Caco-2 (cell line): ENCODE measurements at regions not wholly inside any gene's neighbourhood (a gene's known extent, or its start where the extent isn't known, plus 50 kb on each side); places are given as distances from the start of the nearest gene placed in this dataset.

Experiments
- BruUV-seq: library from RNA; stranded (reverse); fragments of 400-500 nt; replicated peaks from 2 replicates; lab custom pipeline; 2021; lab: Mats Ljungman, UMichigan
- CTCF ChIA-PET: fragments of 300-600 bp; sonication (Branson Sonifier 250); formaldehyde crosslinking; loops from one replicate; lab custom pipeline; 2022; ENCODE audit warnings: antibody characterized with exemption; lab: Charles Lee
- POLR2A ChIA-PET: fragments of 300-600 bp; sonication (Branson Sonifier 250); formaldehyde crosslinking; loops from one replicate; lab custom pipeline; 2022; ENCODE audit warnings: antibody characterized with exemption; lab: Charles Lee
- DNase-seq, 2 experiments: peaks; one replicate each; pipeline versions ENCODE4 v3.0.0 to v3.0.0-alpha.2; 2020 to 2022
- H3K27me3 ChIP-seq: replicated peaks from 2 replicates; pipeline ENCODE4 v1.6.0; 2011; ENCODE audit warnings: low read length; ENCODE audit not compliant: control insufficient read depth, insufficient read depth
- H3K36me3 ChIP-seq: 2 replicates; pipeline ENCODE4 v1.5.1; 2011; ENCODE audit warnings: low read length; ENCODE audit not compliant: control insufficient read depth, insufficient read depth
- H3K4me1 ChIP-seq: fragments of 250-450 bp; sonication (Bioruptor Pico); 2 replicates; pipeline ENCODE4 v1.5.1; 2020; ENCODE audit warnings: mild to moderate bottlenecking
- H3K4me3 ChIP-seq: 2 replicates; pipeline ENCODE4 v1.5.1; 2011; ENCODE audit warnings: low read depth, mild to moderate bottlenecking, control low read depth, low read length
- H3K9me3 ChIP-seq: fragments of 250-450 bp; sonication (Bioruptor Pico); 2 replicates; pipeline ENCODE4 v1.5.1; 2020; ENCODE audit warnings: mild to moderate bottlenecking, moderate library complexity
- H3K27ac Mint-ChIP-seq: one replicate; pipeline ENCODE4 v1.8.0; 2022; ENCODE audit warnings: mixed read lengths; ENCODE audit not compliant: unreplicated experiment
- H3K27me3 Mint-ChIP-seq: one replicate; pipeline ENCODE4 v1.8.0; 2022; ENCODE audit warnings: mixed read lengths; ENCODE audit not compliant: insufficient read depth, unreplicated experiment
- H3K36me3 Mint-ChIP-seq: one replicate; pipeline ENCODE4 v1.8.0; 2022; ENCODE audit warnings: mild to moderate bottlenecking, mixed read lengths; ENCODE audit not compliant: insufficient read depth, unreplicated experiment
- H3K4me1 Mint-ChIP-seq: one replicate; pipeline ENCODE4 v1.8.0; 2022; ENCODE audit warnings: low read depth, mixed read lengths; ENCODE audit not compliant: unreplicated experiment
- H3K4me3 Mint-ChIP-seq: one replicate; pipeline ENCODE4 v1.8.0; 2022; ENCODE audit warnings: mild to moderate bottlenecking, moderate library complexity, mixed read lengths; ENCODE audit not compliant: unreplicated experiment
- H3K9me3 Mint-ChIP-seq: one replicate; pipeline ENCODE4 v1.8.0; 2022; ENCODE audit warnings: mixed read lengths; ENCODE audit not compliant: unreplicated experiment
- intact Hi-C: fragments of 100-400 bp; cut with micrococcal nuclease; formaldehyde crosslinking; loops from one replicate; pipeline ENCODE4 v1.10.0; 2022; ENCODE audit not compliant: unreplicated experiment
- TF ChIP-seq, protein P1 (sequence below), 2 experiments: fragments of 200-600 bp in 1 of 2; IDR thresholded peaks; 1 replicate in 1 of 2; 2 replicates in 1 of 2; pipeline versions ENCODE4 v1.5.1 to v1.8.0; 2011 to 2022; ENCODE audit warnings: antibody characterized with exemption in 1 of 2, control low read depth in 1 of 2, inconsistent platforms in 1 of 2, low read depth in 1 of 2, low read length in 1 of 2, mild to moderate bottlenecking in 1 of 2, moderate library complexity in 1 of 2; ENCODE audit not compliant: insufficient read depth in 1 of 2, severe bottlenecking in 1 of 2, unreplicated experiment in 1 of 2

DNA sequence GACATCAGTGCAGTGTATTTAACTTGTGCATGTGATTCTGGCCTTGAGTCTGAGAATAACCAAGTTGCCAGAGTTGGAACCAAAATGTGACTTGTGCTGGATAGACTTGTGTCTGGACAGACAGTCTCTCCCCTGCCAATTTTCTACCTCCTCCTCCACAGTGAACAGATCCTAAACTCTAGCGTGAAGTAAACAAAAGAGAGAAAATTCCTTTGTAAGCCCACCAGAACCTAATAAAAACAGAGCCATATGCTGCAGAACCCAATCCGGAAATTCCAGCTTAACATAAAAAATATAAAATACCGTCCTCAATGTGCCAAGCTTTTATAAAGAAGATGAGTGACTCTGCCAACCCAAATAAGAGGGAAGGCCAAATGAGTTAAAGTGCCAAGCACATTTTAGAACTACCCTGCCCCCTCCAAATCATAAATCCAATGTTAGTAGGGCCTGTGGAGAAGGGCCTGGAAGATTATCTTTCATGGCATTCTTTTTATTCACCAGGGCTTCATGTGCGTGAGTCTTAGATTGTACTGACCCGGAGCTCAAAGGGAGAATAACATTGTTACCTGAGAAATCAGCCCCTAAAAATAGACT, 344.6 kb upstream of the PROK2 start:
- Mint-ChIP-seq H3K4me1 (no peaks in the 10 kb centered on the region), H3K27me3 (no peaks in the 10 kb centered on the region), H3K36me3 (no peaks in the 10 kb centered on the region), H3K4me3 (no peak overlapping the region), H3K9me3 (no peaks in the 10 kb centered on the region), H3K27ac (no peak overlapping the region)
- H3K27me3 ChIP-seq = no peaks in the 10 kb centered on the region
- no peaks in the 10 kb centered on the region for H3K9me3 ChIP-seq
- ChIA-PET POLR2A (no interaction called here), CTCF (no interaction called here)
- H3K4me1 ChIP-seq = no peaks in the 10 kb centered on the region
- DNase-seq = no peak
- TF ChIP-seq, protein P1, sequence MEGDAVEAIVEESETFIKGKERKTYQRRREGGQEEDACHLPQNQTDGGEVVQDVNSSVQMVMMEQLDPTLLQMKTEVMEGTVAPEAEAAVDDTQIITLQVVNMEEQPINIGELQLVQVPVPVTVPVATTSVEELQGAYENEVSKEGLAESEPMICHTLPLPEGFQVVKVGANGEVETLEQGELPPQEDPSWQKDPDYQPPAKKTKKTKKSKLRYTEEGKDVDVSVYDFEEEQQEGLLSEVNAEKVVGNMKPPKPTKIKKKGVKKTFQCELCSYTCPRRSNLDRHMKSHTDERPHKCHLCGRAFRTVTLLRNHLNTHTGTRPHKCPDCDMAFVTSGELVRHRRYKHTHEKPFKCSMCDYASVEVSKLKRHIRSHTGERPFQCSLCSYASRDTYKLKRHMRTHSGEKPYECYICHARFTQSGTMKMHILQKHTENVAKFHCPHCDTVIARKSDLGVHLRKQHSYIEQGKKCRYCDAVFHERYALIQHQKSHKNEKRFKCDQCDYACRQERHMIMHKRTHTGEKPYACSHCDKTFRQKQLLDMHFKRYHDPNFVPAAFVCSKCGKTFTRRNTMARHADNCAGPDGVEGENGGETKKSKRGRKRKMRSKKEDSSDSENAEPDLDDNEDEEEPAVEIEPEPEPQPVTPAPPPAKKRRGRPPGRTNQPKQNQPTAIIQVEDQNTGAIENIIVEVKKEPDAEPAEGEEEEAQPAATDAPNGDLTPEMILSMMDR (IDR thresholded peaks at IDR 0.05; ENCODE audit: insufficient read depth in 1 of 2, low read depth in 1 of 2, low read length in 1 of 2, severe bottlenecking in 1 of 2, unreplicated experiment in 1 of 2) = no peak
- H3K36me3 ChIP-seq = no peaks in the 10 kb centered on the region
- intact Hi-C loops = no loop called here
- BruUV-seq = no TSS peak
- no peak overlapping the region for H3K4me3 ChIP-seq

DNA sequence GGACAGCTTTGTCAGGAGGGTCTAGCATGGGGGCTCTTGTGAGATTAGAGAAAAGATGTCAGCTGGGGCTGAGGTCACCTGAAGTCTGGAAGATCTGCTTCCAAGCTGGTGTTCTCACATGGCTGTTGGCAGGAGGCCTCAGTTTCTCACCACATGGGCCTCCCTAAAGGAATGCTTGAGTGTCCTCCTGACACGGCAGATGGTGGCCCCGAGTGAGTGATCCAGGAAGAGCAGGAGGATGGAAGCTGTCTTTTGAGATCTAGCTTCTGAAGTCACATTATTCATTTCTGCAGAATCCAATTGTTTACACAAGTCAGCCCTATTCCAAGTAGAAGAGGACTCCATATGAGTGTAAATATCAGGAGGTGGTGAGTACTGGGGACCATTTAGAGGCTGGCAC, 344.0 kb upstream of the PROK2 start:
- BruUV-seq = no TSS peak
- Histone ChIP-seq H3K4me3 (no peak overlapping the region), H3K9me3 (no peaks in the 10 kb centered on the region), H3K4me1 (no peaks in the 10 kb centered on the region), H3K27me3 (no peaks in the 10 kb centered on the region), H3K36me3 (no peaks in the 10 kb centered on the region)
- no peak overlapping the region for H3K4me3 Mint-ChIP-seq
- H3K9me3 Mint-ChIP-seq = no peaks in the 10 kb centered on the region
- no peak for DNase-seq
- H3K27me3 Mint-ChIP-seq = no peaks in the 10 kb centered on the region
- no peaks in the 10 kb centered on the region for H3K36me3 Mint-ChIP-seq
- TF ChIP-seq, protein P1 (IDR thresholded peaks at IDR 0.05; ENCODE audit: insufficient read depth in 1 of 2, low read depth in 1 of 2, low read length in 1 of 2, severe bottlenecking in 1 of 2, unreplicated experiment in 1 of 2) = no peak
- no peaks in the 10 kb centered on the region for H3K4me1 Mint-ChIP-seq
- POLR2A ChIA-PET = no interaction called here
- CTCF ChIA-PET = no interaction called here
- intact Hi-C loops = no loop called here
- H3K27ac Mint-ChIP-seq = no peak overlapping the region

DNA sequence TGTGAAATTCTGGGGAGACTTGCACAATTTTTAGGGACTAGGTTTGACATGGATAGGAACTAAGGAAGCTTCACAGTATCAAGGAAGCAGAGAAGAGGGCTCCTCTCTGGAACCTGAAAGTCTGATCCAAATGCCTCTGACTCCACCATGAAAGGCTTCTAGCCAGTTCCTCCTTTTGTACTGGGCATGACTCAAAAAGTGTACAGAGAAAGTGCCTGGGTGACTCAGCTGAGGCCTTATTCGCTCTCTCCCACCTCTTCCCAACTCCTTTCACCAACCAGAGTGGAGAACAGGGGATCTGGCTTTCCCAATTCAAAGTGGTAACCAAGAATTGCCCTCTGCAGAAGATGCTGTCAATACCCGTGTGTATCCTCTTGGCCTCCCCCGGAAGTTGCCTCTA, 342.9 kb upstream of the PROK2 start:
- ChIA-PET POLR2A (no interaction called here), CTCF (no interaction called here)
- Mint-ChIP-seq H3K9me3 (no peaks in the 10 kb centered on the region), H3K4me3 (no peak overlapping the region), H3K4me1 (no peaks in the 10 kb centered on the region), H3K27me3 (no peaks in the 10 kb centered on the region), H3K36me3 (no peaks in the 10 kb centered on the region), H3K27ac (no peak overlapping the region)
- no peaks in the 10 kb centered on the region for H3K9me3 ChIP-seq
- no peak overlapping the region for H3K4me3 ChIP-seq
- H3K27me3 ChIP-seq = no peaks in the 10 kb centered on the region
- H3K36me3 ChIP-seq = no peaks in the 10 kb centered on the region
- BruUV-seq = no TSS peak
- TF ChIP-seq, protein P1 (IDR thresholded peaks at IDR 0.05; ENCODE audit: insufficient read depth in 1 of 2, low read depth in 1 of 2, low read length in 1 of 2, severe bottlenecking in 1 of 2, unreplicated experiment in 1 of 2) = no peak
- H3K4me1 ChIP-seq = no peaks in the 10 kb centered on the region
- no peak for DNase-seq
- intact Hi-C loops = no loop called here
